Naive thymus-derived CD8-positive, alpha-beta T cell (primary cell): ENCODE measurements at regions not wholly inside any gene's neighbourhood (a gene's known extent, or its start where the extent isn't known, plus 50 kb on each side); places are given as distances from the start of the nearest gene placed in this dataset.

Experiments used
- ATAC-seq, 2 donors: fragments of 150-1000 bp; cut with Tn5 transposase in 1 of 2; sonication (Bioruptor Pico), chemical (Tn5 transposase) in 1 of 2; 1 replicate in 1 of 2; 2 replicates in 1 of 2; pipeline ENCODE4 v1.10.0; 2021; ENCODE audit warnings: mild to moderate bottlenecking in 2 of 2, moderate library complexity in 2 of 2
- POLR2A ChIA-PET: fragments of 350-600 bp; sonication (Branson Sonifier 250); formaldehyde crosslinking; loops from one replicate; lab custom pipeline; 2021; ENCODE audit warnings: antibody characterized with exemption; lab: Charles Lee
- DNase-seq, 10 donors: peaks; one replicate each; pipeline versions ENCODE4 v3.0.0 to v3.0.0-alpha.2; 2020 to 2022
- H3K27ac Mint-ChIP-seq, 10 donors: one replicate each; pipeline ENCODE4 v1.8.0; 2020 to 2022; ENCODE audit warnings: mild to moderate bottlenecking in 10 of 10, mixed read lengths in 10 of 10, moderate library complexity in 4 of 10, inconsistent platforms in 1 of 10
- H3K27me3 Mint-ChIP-seq, 5 donors: one replicate each; pipeline ENCODE4 v1.8.0; 2021 to 2022; ENCODE audit warnings: mixed read lengths in 5 of 5
- H3K36me3 Mint-ChIP-seq, 3 donors: one replicate each; pipeline ENCODE4 v1.8.0; 2020 to 2022; ENCODE audit warnings: mixed read lengths in 3 of 3, mild to moderate bottlenecking in 2 of 3, inconsistent platforms in 1 of 3
- H3K4me1 Mint-ChIP-seq, 4 donors: one replicate each; pipeline ENCODE4 v1.8.0; 2021 to 2022; ENCODE audit warnings: mixed read lengths in 4 of 4
- H3K4me3 Mint-ChIP-seq, 10 donors: one replicate each; pipeline ENCODE4 v1.8.0; 2020 to 2022; ENCODE audit warnings: mild to moderate bottlenecking in 10 of 10, mixed read lengths in 10 of 10, moderate library complexity in 6 of 10, inconsistent platforms in 1 of 10
- H3K9me3 Mint-ChIP-seq, 9 donors: one replicate each; pipeline ENCODE4 v1.8.0; 2020 to 2022; ENCODE audit warnings: mixed read lengths in 9 of 9, mild to moderate bottlenecking in 3 of 9, inconsistent platforms in 1 of 9, moderate library complexity in 1 of 9

DNA sequence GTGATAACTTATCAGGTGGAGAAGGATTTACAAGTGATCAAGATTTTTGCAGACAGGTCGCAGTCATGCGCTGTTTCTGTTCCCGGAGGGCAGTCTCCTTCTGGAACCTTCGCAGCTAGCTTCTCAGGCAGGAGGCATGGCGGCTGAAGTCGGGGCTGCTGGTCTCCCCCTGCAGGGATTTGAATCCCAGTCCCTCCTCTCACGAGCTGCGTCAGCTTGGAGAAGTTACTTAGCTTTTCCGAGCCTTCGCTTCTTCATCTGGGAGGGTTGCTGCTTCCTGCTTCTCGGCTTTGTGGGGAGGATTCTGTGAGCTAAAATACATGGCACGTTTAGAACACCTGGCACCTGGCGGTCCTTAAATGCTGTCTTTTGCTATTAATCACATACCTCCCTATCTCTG lies 287.8 kb upstream of the FOXF1 start:
- H3K9me3 Mint-ChIP-seq: peaks cover 0 to 2% (median 0%) of the 10 kb centered on the region in 9 donors
- no peak for ATAC-seq

DNA sequence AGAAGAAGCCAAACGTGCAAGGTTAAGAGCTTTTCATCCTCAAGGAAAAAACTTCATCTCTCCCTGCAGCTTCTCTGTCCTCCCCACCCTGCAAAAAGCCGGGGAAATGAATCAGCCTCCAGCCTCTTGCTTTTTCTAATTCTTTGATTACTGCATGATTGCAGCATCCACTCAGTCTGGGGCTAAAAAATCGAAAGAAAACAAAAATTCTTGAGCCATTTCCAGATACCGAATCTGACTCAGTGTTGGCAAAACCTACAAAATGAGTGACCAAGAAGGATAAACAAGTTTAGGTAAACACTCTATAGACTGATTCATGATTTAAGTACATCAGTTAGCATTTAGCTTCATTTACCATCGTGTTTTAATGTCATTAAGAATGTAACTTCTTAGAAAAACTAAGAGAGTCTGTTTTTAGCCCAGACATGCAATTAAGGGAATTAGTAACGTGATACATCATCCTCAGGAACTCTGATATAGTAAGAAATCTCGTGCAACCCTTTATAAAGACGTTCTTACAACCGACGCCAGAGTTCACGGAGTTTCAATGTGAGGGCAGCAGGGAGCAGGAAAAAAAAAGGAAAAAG lies 287.3 kb upstream of the FOXF1 start:
- H3K9me3 Mint-ChIP-seq: peaks cover 0 to 2% (median 0%) of the 10 kb centered on the region in 9 donors
- no peak for DNase-seq
- POLR2A ChIA-PET: no interaction called here
- no peaks in the 10 kb centered on the region for H3K4me1 Mint-ChIP-seq
- peaks cover 16 to 31% (median 17%) of the 10 kb centered on the region in 5 donors for H3K27me3 Mint-ChIP-seq
- no peak overlapping the region for H3K4me3 Mint-ChIP-seq
- peaks cover 0 to 4% (median 0%) of the 10 kb centered on the region in 3 donors for H3K36me3 Mint-ChIP-seq
- H3K27ac Mint-ChIP-seq: no peak overlapping the region
- ATAC-seq: no peak

More for the DNA sequence above, 287.8 kb upstream of the FOXF1 start:
- H3K4me3 Mint-ChIP-seq: no peak overlapping the region
- H3K36me3 Mint-ChIP-seq: peaks cover 0 to 4% (median 0%) of the 10 kb centered on the region in 3 donors
- DNase-seq: peak in 1 of 10 donors; percentile 7
- no peaks in the 10 kb centered on the region for H3K4me1 Mint-ChIP-seq
- POLR2A ChIA-PET: no interaction called here
- H3K27ac Mint-ChIP-seq: no peak overlapping the region
- H3K27me3 Mint-ChIP-seq: peaks cover 12 to 26% (median 13%) of the 10 kb centered on the region in 5 donors

DNA sequence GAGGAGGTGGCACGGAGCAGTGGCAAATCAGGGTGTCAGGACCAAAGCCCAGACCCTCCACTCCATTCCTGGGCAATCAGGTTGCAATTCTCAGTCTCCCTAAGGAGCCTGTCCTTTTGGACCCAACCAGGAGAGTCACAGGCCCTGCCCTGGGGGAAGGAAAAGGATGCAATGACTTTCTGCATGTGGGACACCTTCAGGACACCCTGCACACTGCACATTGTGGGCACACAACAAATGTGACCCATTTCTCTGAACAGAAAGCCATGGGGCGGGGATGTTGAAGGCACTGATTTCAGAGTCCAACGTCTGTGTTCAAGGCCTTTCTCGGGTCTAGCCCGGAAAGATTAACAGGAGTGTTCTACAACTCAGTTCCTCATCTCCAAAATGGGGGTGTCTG lies 286.2 kb upstream of the FOXF1 start:
- H3K27ac Mint-ChIP-seq: no peak overlapping the region
- DNase-seq (peak in 1 of 10 donors; percentile 5), ATAC-seq (no peak)
- H3K9me3 Mint-ChIP-seq: peaks cover 0 to 2% (median 0%) of the 10 kb centered on the region in 9 donors
- POLR2A ChIA-PET: no interaction called here
- peaks cover 0 to 4% (median 0%) of the 10 kb centered on the region in 3 donors for H3K36me3 Mint-ChIP-seq
- H3K27me3 Mint-ChIP-seq: peaks cover 15 to 32% (median 19%) of the 10 kb centered on the region in 5 donors
- no peak overlapping the region for H3K4me3 Mint-ChIP-seq
- no peaks in the 10 kb centered on the region for H3K4me1 Mint-ChIP-seq

DNA sequence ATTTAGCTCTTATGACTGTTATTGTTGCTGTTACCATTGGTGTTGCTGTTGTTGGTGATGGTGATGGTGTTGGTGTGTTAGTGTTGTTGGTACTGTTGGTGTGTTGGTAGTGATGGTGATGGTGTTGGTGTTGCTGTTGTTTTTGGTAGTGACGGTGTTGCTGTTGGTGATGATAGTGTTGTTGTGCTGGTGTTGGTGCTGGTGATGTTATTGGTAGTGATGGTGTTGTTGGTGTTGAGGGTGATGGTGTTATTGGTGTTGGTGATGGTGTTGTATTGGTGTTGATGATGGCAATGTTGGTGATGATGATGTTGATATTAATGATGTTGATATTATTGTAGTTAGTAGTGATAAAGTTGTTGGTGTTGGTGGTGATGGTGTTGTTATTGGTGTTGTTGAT lies 285.7 kb upstream of the FOXF1 start:
- Mint-ChIP-seq H3K27ac (no peak overlapping the region), H3K4me3 (no peak overlapping the region), H3K27me3 (peaks cover 15 to 34% (median 20%) of the 10 kb centered on the region in 5 donors), H3K9me3 (peaks cover 0 to 2% (median 0%) of the 10 kb centered on the region in 9 donors), H3K36me3 (peaks cover 0 to 4% (median 0%) of the 10 kb centered on the region in 3 donors), H3K4me1 (no peaks in the 10 kb centered on the region)
- ATAC-seq (no peak), DNase-seq (no peak)
- POLR2A ChIA-PET: no interaction called here

DNA sequence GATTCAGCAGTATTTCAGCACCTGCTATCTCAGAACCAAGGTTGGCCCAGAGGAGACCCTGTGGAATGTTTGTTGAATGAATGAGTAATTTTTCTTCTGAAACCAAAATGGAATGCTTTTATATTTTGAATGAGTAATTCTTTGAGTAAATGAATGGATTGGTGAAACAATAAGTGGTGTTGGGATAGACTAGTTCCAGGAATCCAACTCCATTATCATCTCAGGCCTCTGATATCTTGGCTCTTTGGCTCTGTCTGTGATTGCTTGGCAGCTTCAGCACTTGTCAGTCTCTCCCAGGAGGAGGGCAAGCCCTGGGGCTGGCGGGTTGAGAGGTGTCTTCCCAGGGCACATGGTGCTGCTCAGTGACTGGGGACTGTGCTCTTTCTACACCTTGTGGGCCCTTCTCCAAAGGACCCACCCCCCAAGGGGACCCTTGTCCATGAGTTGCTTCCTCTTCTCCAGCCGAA lies 284.4 kb upstream of the FOXF1 start:
- peaks cover 20 to 37% (median 24%) of the 10 kb centered on the region in 5 donors for H3K27me3 Mint-ChIP-seq
- H3K4me3 Mint-ChIP-seq: no peak overlapping the region
- peaks cover 0 to 2% (median 0%) of the 10 kb centered on the region in 9 donors for H3K9me3 Mint-ChIP-seq
- DNase-seq (no peak), ATAC-seq (no peak)
- peaks cover 0 to 4% (median 0%) of the 10 kb centered on the region in 3 donors for H3K36me3 Mint-ChIP-seq
- POLR2A ChIA-PET: no interaction called here
- no peaks in the 10 kb centered on the region for H3K4me1 Mint-ChIP-seq
- no peak overlapping the region for H3K27ac Mint-ChIP-seq

DNA sequence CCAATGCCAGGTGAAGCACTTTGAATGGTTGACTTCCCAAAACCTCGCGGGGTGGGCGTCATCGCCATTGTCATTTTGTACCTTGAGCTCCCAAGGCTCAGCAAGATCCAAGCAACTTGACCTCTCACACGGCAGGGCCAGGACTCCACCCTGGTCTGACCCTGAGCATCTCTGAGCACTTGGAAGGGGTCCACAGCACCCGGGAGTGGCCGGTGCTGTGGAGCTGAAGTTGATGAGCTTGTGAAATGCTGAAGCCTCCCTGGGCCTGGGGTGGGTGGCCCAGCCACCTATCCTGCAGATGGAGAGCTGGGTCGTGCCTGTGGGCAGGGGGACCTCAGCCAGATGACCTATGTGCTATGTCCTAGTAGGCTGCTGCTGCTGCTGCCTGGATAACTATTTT lies 283.3 kb upstream of the FOXF1 start:
- H3K36me3 Mint-ChIP-seq: peaks cover 0 to 4% (median 0%) of the 10 kb centered on the region in 3 donors
- POLR2A ChIA-PET: no interaction called here
- H3K9me3 Mint-ChIP-seq: peaks cover 0 to 2% (median 0%) of the 10 kb centered on the region in 9 donors
- no peak for DNase-seq
- no peak overlapping the region for H3K4me3 Mint-ChIP-seq
- no peak overlapping the region for H3K27ac Mint-ChIP-seq
- peaks cover 20 to 39% (median 30%) of the 10 kb centered on the region in 5 donors for H3K27me3 Mint-ChIP-seq
- no peak for ATAC-seq
- H3K4me1 Mint-ChIP-seq: no peaks in the 10 kb centered on the region

DNA sequence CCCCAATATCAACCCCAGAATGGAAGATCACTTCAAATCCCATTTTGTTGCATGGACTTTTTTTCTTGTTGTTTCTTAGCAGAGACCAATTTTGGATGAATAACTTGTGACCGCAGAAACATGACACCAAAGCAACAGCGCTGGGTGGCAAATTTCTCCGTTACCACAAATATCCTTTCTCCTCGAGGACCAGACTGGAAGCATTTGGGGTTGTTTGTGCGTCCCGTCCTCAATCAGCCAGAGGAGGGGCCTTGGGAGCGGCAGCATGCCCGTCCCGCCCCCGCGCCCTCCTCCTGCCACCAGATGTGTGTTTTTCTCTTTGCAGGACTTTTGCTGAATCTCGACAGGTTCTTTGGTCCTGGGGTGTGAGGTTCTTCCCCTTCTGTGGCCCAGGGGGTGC lies 282.5 kb upstream of the FOXF1 start:
- POLR2A ChIA-PET: no interaction called here
- Mint-ChIP-seq H3K36me3 (peaks cover 0 to 4% (median 0%) of the 10 kb centered on the region in 3 donors), H3K4me3 (no peak overlapping the region), H3K27me3 (peaks cover 17 to 46% (median 34%) of the 10 kb centered on the region in 5 donors), H3K4me1 (no peaks in the 10 kb centered on the region), H3K27ac (peak overlapping the region in 1 of 10 donors; percentile 58), H3K9me3 (peaks cover 0 to 3% (median 0%) of the 10 kb centered on the region in 9 donors)
- DNase-seq (no peak), ATAC-seq (no peak)

DNA sequence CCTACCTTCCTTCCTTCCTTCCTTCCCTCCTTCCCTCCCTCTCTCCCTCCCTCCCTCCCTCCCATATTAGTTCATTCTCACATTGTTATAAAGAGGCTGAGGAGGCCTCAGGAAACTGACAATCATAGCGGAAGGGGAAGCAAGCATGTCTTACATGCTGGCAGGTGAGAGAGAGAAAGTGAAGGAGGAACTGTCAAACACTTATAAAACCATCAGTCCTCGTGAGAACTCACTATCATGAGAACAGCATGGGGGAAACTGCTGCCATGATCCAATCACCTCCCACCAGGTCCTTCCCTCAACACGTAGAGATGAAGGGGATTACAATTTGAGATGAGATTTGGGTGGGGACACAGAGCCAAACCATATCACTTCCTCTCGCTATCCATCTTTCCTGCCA lies 281.6 kb upstream of the FOXF1 start:
- ATAC-seq (no peak), DNase-seq (no peak)
- Mint-ChIP-seq H3K27ac (no peak overlapping the region), H3K36me3 (no peaks in the 10 kb centered on the region), H3K9me3 (peaks cover 0 to 4% (median 0%) of the 10 kb centered on the region in 9 donors), H3K4me3 (no peak overlapping the region), H3K4me1 (no peaks in the 10 kb centered on the region), H3K27me3 (peaks cover 13 to 46% (median 32%) of the 10 kb centered on the region in 5 donors)
- POLR2A ChIA-PET: no interaction called here

DNA sequence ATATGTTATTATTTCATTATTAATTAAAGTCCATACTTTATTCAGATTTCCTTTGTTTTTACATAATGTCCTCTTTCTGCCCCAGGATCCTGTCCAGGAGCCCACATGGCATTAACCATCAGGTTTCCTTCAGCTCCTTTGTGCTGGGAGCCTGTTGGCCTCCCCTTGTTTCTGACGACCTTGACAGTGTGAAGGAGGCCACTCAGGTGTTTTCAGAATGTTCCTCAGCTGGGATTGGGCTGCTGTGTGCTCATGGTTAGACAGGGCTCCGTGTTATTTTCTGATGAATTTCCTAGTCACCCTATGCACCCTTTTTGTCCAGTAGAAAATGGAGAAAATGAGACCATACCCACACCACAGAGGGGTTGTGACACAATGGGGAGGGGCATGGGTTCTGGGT lies 281.0 kb upstream of the FOXF1 start:
- no peak for DNase-seq
- Mint-ChIP-seq H3K36me3 (no peaks in the 10 kb centered on the region), H3K9me3 (peaks cover 0 to 4% (median 0%) of the 10 kb centered on the region in 9 donors), H3K27me3 (peaks cover 13 to 46% (median 32%) of the 10 kb centered on the region in 5 donors), H3K4me1 (no peaks in the 10 kb centered on the region), H3K4me3 (no peak overlapping the region), H3K27ac (no peak overlapping the region)
- POLR2A ChIA-PET: no interaction called here
- no peak for ATAC-seq

DNA sequence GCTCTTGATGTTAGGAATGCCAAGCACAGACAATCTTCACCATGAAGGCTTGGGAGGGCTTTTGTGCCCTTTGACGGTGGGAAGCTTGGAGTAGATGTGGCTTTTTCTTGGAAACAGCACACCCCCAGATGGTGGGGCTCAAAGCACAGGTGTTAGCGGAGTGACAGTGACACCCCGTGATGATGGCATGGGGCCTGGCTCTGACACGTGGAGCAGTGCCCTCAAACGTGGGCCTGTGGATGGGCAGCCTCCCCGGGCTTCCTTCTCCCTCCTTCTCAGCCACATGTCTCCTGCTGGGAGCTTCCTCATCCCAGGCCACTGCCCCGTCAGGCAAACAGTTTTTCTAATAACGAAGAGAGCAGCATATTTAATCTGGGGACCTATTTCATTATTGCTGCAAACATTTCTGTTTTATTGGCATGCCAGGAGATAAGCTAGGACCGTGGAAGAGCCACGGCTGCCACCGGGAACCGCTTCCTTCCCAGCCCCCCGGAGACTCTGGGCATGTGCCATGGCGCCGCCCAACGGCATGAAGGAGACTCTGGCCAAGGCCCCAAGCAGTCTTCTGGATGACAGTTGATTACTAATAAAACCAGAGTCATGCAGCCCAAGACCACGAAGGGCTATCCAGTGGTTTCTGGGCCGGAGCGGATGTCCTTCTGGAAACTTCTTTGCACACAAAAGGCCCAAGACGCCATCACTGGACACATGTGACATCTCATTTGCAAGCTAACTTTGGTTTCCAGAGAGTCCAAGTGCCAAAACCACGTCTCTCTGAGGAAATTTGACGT lies 280.3 kb upstream of the FOXF1 start:
- H3K27me3 Mint-ChIP-seq: peaks cover 13 to 46% (median 32%) of the 10 kb centered on the region in 5 donors
- POLR2A ChIA-PET: no interaction called here
- H3K36me3 Mint-ChIP-seq: no peaks in the 10 kb centered on the region
- H3K9me3 Mint-ChIP-seq: peaks cover 0 to 4% (median 0%) of the 10 kb centered on the region in 9 donors
- DNase-seq: no peak
- H3K4me3 Mint-ChIP-seq: no peak overlapping the region
- H3K4me1 Mint-ChIP-seq: no peaks in the 10 kb centered on the region
- H3K27ac Mint-ChIP-seq: no peak overlapping the region
- no peak for ATAC-seq

DNA sequence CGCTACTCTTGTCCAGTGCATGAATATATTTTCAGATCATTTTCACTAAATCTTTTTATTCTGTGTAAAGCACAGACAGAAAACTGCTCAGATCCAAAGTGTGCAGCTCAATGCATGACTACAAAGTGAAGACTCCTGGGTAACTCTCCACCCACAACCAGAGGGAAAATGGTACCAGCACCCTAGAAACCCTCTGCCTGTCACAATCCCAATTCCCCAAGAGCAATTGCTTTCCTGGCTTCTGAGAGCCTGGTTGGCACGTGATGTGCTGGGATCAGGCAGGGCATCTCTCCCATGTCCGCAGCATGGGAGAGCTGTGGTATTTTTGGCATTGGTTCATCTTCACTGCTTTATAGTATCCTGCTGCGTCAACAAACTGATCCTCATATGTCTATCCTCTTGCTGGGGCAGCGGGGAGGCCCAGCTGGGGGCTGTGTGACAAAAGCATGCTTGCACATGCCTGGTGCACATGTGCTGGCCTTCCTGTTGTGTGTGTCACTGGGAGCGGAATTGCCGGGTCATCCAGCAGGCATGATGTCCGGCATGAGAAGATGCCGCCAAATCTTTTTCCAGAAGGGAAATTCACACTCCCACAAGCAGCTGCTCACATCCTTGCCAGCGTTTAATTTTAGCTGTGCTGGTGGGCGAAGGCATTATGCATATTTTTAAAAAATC lies 278.9 kb upstream of the FOXF1 start:
- no peak for DNase-seq
- Mint-ChIP-seq H3K4me1 (no peaks in the 10 kb centered on the region), H3K27ac (no peak overlapping the region), H3K36me3 (no peaks in the 10 kb centered on the region), H3K27me3 (peaks cover 13 to 46% (median 26%) of the 10 kb centered on the region in 5 donors), H3K4me3 (no peak overlapping the region), H3K9me3 (peaks cover 0 to 4% (median 0%) of the 10 kb centered on the region in 9 donors)
- ATAC-seq: no peak
- POLR2A ChIA-PET: no interaction called here

DNA sequence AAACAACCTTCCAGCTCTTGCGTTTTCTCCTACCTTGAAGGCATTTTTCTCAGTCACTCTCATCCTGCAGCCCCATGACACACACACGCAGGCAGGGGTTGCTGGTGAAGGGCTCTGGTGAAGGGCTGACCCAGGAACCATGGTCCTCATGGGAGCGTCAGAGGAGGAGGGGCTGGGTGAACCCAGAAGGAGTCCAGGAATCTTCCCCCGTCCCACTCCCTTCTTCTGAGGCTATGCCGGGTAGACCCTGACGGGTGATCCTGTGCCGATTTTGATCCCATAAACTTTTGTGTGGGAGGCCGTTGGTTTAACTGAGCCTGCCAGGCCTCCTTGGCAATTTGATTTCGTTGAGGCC lies 278.4 kb upstream of the FOXF1 start:
- POLR2A ChIA-PET: no interaction called here
- DNase-seq (peak in 1 of 10 donors; percentile 50), ATAC-seq (no peak)
- Mint-ChIP-seq H3K9me3 (peaks cover 0 to 4% (median 0%) of the 10 kb centered on the region in 9 donors), H3K36me3 (no peaks in the 10 kb centered on the region), H3K27ac (no peak overlapping the region), H3K4me3 (no peak overlapping the region), H3K4me1 (no peaks in the 10 kb centered on the region), H3K27me3 (peaks cover 13 to 46% (median 26%) of the 10 kb centered on the region in 5 donors)

DNA sequence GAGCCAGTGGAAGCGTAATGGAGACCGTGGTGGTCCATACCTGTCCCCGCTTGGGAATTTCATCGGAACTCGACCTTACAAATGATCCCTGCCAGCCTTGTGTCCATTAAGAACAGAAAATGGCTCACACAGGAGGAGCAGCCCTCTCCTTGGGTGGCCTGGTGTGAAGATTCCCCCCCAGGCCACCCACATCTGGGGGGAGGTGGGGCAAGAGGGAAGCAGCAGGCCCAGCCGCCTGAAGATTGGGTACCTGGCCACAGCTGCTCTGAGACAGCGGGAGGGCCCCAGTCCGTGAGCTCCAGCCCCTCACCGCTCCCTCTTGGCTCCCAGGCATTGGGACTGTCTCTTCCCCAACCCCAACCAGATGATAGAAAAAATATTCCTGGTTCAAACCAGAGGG lies 277.8 kb upstream of the FOXF1 start:
- Mint-ChIP-seq H3K4me1 (no peaks in the 10 kb centered on the region), H3K9me3 (peaks cover 0 to 4% (median 0%) of the 10 kb centered on the region in 9 donors), H3K27ac (no peak overlapping the region), H3K27me3 (peaks cover 12 to 40% (median 25%) of the 10 kb centered on the region in 5 donors), H3K4me3 (no peak overlapping the region), H3K36me3 (no peaks in the 10 kb centered on the region)
- ATAC-seq (no peak), DNase-seq (peak in 1 of 10 donors; percentile 34)
- POLR2A ChIA-PET: no interaction called here
